ENCODE measurements at regions not wholly inside any gene's neighbourhood (a gene's known extent, or its start where the extent isn't known, plus 50 kb on each side); places are given as distances from the start of the nearest gene placed in this dataset.

DNA sequence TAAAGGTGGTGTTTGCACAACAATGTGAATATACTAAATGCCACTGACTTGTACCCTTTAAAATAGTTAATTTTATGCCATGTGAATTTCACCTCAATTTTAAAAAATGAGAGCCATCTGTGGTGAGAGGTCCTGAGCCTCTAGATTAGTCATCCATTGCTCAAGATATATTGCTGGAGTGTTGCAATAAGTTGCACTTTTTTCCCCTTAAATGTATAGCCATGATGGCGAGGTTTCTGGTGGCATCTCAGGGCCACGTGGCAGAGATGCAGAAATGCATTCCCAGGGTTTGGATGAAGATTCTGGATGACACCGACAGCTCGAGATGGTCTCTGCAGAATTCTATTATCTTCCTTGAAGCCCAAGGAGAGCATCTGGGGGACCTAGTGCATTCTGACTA is 153.7 kb downstream of the AACS start:
- H3K4me3 ChIP-seq (ENCODE audit: low read length) = no peak overlapping the region
- no peaks in the 10 kb centered on the region for H3K27me3 ChIP-seq (ENCODE audit: control insufficient read depth, insufficient read depth, low read length)
- H3K9me3 ChIP-seq (ENCODE audit: control insufficient read depth, insufficient read depth, low read length) = no peaks in the 10 kb centered on the region
- TF ChIP-seq, protein P1, sequence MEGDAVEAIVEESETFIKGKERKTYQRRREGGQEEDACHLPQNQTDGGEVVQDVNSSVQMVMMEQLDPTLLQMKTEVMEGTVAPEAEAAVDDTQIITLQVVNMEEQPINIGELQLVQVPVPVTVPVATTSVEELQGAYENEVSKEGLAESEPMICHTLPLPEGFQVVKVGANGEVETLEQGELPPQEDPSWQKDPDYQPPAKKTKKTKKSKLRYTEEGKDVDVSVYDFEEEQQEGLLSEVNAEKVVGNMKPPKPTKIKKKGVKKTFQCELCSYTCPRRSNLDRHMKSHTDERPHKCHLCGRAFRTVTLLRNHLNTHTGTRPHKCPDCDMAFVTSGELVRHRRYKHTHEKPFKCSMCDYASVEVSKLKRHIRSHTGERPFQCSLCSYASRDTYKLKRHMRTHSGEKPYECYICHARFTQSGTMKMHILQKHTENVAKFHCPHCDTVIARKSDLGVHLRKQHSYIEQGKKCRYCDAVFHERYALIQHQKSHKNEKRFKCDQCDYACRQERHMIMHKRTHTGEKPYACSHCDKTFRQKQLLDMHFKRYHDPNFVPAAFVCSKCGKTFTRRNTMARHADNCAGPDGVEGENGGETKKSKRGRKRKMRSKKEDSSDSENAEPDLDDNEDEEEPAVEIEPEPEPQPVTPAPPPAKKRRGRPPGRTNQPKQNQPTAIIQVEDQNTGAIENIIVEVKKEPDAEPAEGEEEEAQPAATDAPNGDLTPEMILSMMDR (IDR thresholded peaks at IDR 0.05) = no peak
- Mint-ChIP-seq H3K9me3 (no peaks in the 10 kb centered on the region), H3K27me3 (ENCODE audit: low read depth in 2 of 2) (peaks cover 11 to 12% of the 10 kb centered on the region in 2 donors), H3K27ac (no peak overlapping the region), H3K4me1 (no peaks in the 10 kb centered on the region), H3K36me3 (no peaks in the 10 kb centered on the region), H3K4me3 (no peak overlapping the region)
- WGBS (ENCODE audit: insufficient coverage) = 80% methylated on average over 4 of the region's 4 CpGs
- intact Hi-C loops (cut with micrococcal nuclease) = no loop called here
- no peaks in the 10 kb centered on the region for H3K36me3 ChIP-seq (ENCODE audit: control insufficient read depth, insufficient read depth, low read length)
- H3K27ac ChIP-seq (ENCODE audit: low read length) = no peak overlapping the region
- ATAC-seq (no peak), DNase-seq (no peak)
- no peaks in the 10 kb centered on the region for H3K4me1 ChIP-seq (ENCODE audit: control insufficient read depth, insufficient read depth, low read length)

DNA sequence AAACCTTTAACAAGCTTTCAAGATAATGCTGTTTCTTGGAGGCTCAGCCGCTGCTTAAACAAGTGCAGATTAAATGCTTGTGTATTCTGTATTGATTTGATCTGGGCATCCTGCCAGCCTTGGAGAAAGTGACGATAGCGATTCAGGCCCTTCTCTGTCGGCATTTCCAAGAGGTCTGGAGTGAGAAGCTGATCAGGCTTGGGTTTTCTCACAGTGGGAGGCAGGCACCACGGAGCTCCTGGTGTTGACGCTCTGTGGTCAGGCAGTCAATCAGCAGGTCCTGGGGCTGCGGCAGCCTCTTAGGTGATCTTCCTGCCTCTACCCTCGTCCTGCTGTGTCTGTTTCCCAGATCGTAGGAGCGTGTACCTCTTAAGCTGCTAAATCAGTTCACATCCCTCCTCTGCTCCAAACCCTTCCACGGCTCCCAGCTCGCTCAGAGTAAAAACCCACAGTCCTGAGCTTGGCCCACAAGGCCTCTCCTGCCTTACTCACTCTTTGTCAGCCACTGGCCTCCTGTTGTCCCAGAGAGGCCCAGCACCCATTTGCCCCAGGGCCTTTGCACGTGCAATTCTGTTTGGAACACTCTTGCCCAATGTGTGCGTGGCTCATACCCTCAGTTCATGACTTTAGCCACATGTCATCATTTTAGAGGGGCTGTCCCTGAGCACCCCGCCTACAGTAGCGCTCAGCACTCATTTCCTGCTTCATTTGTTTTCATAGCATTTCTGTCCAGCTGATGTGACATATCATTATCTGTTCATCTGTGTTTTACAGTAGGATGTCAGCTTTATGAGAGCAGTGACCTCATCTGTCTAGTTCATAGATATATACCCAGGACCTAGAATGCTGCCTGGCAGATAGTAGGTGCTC is 155.4 kb downstream of the AACS start:
- H3K36me3 ChIP-seq (ENCODE audit: control insufficient read depth, insufficient read depth, low read length) = no peaks in the 10 kb centered on the region

DNA sequence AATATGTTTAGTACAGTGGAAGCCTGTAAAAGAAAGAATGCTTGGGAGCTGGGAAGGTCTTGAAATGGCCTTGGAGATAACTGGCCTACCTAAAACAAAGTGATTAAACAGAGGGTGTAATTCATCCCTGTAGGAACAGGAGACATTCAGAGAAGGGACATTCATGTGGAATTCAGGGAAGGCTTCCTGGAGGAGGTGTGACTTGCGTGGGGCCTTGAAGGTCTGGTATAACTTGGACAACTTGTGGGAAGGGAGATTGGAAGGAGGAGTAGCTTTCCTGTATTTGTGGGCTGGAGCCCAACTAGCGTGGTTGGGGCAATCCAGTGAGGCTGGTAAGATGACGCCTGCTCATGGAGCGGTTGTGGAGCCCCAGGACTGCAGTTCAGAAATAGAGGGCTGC is 156.4 kb downstream of the AACS start:
- Mint-ChIP-seq H3K4me1 (no peaks in the 10 kb centered on the region), H3K9me3 (no peaks in the 10 kb centered on the region), H3K27me3 (ENCODE audit: low read depth in 2 of 2) (peaks cover 12 to 20% of the 10 kb centered on the region in 2 donors), H3K36me3 (no peaks in the 10 kb centered on the region), H3K4me3 (no peak overlapping the region), H3K27ac (no peak overlapping the region)
- Histone ChIP-seq H3K27me3 (ENCODE audit: control insufficient read depth, insufficient read depth, low read length) (no peaks in the 10 kb centered on the region), H3K27ac (ENCODE audit: low read length) (no peak overlapping the region), H3K4me1 (ENCODE audit: control insufficient read depth, insufficient read depth, low read length) (no peaks in the 10 kb centered on the region), H3K9me3 (ENCODE audit: control insufficient read depth, insufficient read depth, low read length) (no peaks in the 10 kb centered on the region), H3K4me3 (ENCODE audit: low read length) (no peak overlapping the region), H3K36me3 (ENCODE audit: control insufficient read depth, insufficient read depth, low read length) (no peaks in the 10 kb centered on the region)
- intact Hi-C loops (cut with micrococcal nuclease) = no loop called here
- TF ChIP-seq, protein P1 (IDR thresholded peaks at IDR 0.05) = no peak
- no peak for DNase-seq
- no peak for ATAC-seq
- WGBS (ENCODE audit: insufficient coverage) = 88% methylated on average over 4 of the region's 4 CpGs

More for the DNA sequence above, 155.4 kb downstream of the AACS start:
- no peak overlapping the region for H3K27ac ChIP-seq (ENCODE audit: low read length)
- TF ChIP-seq, protein P1 (IDR thresholded peaks at IDR 0.05) = no peak
- H3K27me3 ChIP-seq (ENCODE audit: control insufficient read depth, insufficient read depth, low read length) = no peaks in the 10 kb centered on the region
- Mint-ChIP-seq H3K4me1 (no peaks in the 10 kb centered on the region), H3K4me3 (no peak overlapping the region), H3K36me3 (no peaks in the 10 kb centered on the region), H3K27me3 (ENCODE audit: low read depth in 2 of 2) (peaks cover 12 to 20% of the 10 kb centered on the region in 2 donors), H3K27ac (no peak overlapping the region), H3K9me3 (no peaks in the 10 kb centered on the region)
- WGBS (ENCODE audit: insufficient coverage) = 81% methylated on average over 16 of the region's 16 CpGs
- no peak for ATAC-seq
- H3K4me3 ChIP-seq (ENCODE audit: low read length) = no peak overlapping the region
- no peak for DNase-seq
- intact Hi-C loops (cut with micrococcal nuclease) = no loop called here
- H3K9me3 ChIP-seq (ENCODE audit: control insufficient read depth, insufficient read depth, low read length) = no peaks in the 10 kb centered on the region
- H3K4me1 ChIP-seq (ENCODE audit: control insufficient read depth, insufficient read depth, low read length) = no peaks in the 10 kb centered on the region

DNA sequence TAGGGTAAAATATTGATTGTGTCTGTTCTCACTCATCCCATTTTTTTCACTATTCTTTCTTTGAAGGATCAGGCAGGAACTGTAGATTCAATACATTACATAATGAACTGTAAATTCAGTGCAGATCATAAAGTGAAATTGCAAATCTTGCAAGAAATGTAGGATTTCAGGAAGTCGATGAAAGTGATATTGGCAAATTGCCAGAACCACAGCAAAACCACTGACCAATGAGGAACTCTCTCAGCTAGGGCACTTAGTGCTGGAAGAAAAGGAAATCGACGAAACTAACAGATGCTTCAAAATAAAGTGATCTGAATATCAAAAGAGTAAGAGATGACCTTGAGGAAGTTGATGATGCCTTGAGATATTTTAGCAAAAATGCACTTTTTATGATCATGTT is 157.6 kb downstream of the AACS start:
- Histone ChIP-seq H3K4me3 (ENCODE audit: low read length) (no peak overlapping the region), H3K36me3 (ENCODE audit: control insufficient read depth, insufficient read depth, low read length) (no peaks in the 10 kb centered on the region), H3K4me1 (ENCODE audit: control insufficient read depth, insufficient read depth, low read length) (no peaks in the 10 kb centered on the region), H3K27me3 (ENCODE audit: control insufficient read depth, insufficient read depth, low read length) (no peaks in the 10 kb centered on the region), H3K9me3 (ENCODE audit: control insufficient read depth, insufficient read depth, low read length) (no peaks in the 10 kb centered on the region), H3K27ac (ENCODE audit: low read length) (no peak overlapping the region)
- 3% methylated on average over 3 of the region's 3 CpGs for WGBS (ENCODE audit: insufficient coverage)
- intact Hi-C loops (cut with micrococcal nuclease) = no loop called here
- ATAC-seq (no peak), DNase-seq (no peak)
- Mint-ChIP-seq H3K9me3 (no peaks in the 10 kb centered on the region), H3K36me3 (no peaks in the 10 kb centered on the region), H3K27ac (no peak overlapping the region), H3K4me3 (no peak overlapping the region), H3K4me1 (no peaks in the 10 kb centered on the region), H3K27me3 (ENCODE audit: low read depth in 2 of 2) (peaks cover 9 to 20% of the 10 kb centered on the region in 2 donors)
- TF ChIP-seq, protein P1 (IDR thresholded peaks at IDR 0.05) = no peak

All from natural killer cell (primary cell).